IMR-90 (cell line): ENCODE measurements at regions not wholly inside any gene's neighbourhood (a gene's known extent, or its start where the extent isn't known, plus 50 kb on each side); places are given as distances from the start of the nearest gene placed in this dataset.

Experiments used
- ATAC-seq: fragments of 200-7000 bp; cut with Tn5 transposase; 2 replicates; pipeline ENCODE4 v1.9.1; 2020; ENCODE audit warnings: low read depth, mild to moderate bottlenecking, moderate library complexity
- BruUV-seq: library from RNA; stranded (reverse); fragments of 400-500 nt; replicated peaks from 2 replicates; lab custom pipeline; 2021; lab: Mats Ljungman, UMichigan
- CTCF ChIA-PET: fragments of 300-600 bp; formaldehyde crosslinking; extraction: SDS; loops from one replicate; lab custom pipeline; 2021; ENCODE audit warnings: antibody characterized with exemption; lab: Yijun Ruan, JAX
- POLR2A ChIA-PET: fragments of 300-600 bp; sonication (Branson Sonifier 250); formaldehyde crosslinking; loops from one replicate; lab custom pipeline; 2022; ENCODE audit warnings: antibody characterized with exemption; ENCODE audit not compliant: unreplicated experiment; lab: Charles Lee
- DNase-seq: peaks from one replicate; pipeline ENCODE4 v3.0.0; 2013
- H2AFZ ChIP-seq: replicated peaks from 2 replicates; pipeline ENCODE3; 2013; ENCODE audit warnings: low read length, mild to moderate bottlenecking; ENCODE audit not compliant: poor library complexity
- H2AK5ac ChIP-seq: 2 replicates; pipeline ENCODE4 v1.6.1; 2013; ENCODE audit warnings: low read depth, low read length, inconsistent platforms
- H2AK9ac ChIP-seq: replicated peaks from 2 replicates; pipeline ENCODE3; 2013; ENCODE audit warnings: mild to moderate bottlenecking, low read depth, low read length, moderate library complexity; ENCODE audit not compliant: poor library complexity
- H2BK120ac ChIP-seq: 2 replicates; pipeline ENCODE4 v1.6.1; 2013; ENCODE audit warnings: low read depth, low read length, inconsistent platforms
- H2BK15ac ChIP-seq: 3 replicates; pipeline ENCODE4 v1.6.1; 2013; ENCODE audit warnings: low read depth, low read length, inconsistent platforms
- H2BK20ac ChIP-seq: 2 replicates; pipeline ENCODE4 v1.6.1; 2013; ENCODE audit warnings: low read depth, mild to moderate bottlenecking, inconsistent platforms, low read length, moderate library complexity
- H2BK5ac ChIP-seq: 2 replicates; pipeline ENCODE4 v1.6.1; 2013; ENCODE audit warnings: mild to moderate bottlenecking, low read depth, low read length, inconsistent platforms; ENCODE audit not compliant: poor library complexity, severe bottlenecking
- H3K14ac ChIP-seq: replicated peaks from 2 replicates; pipeline ENCODE4 v1.6.1; 2013; ENCODE audit warnings: low read depth, low read length, inconsistent platforms
- H3K18ac ChIP-seq: 2 replicates; pipeline ENCODE4 v1.6.1; 2013; ENCODE audit warnings: low read depth, low read length, control low read depth
- H3K23ac ChIP-seq: 2 replicates; pipeline ENCODE4 v1.6.1; 2013; ENCODE audit warnings: low read depth, low read length, inconsistent platforms
- H3K27ac ChIP-seq: 2 replicates; pipeline ENCODE4 v1.5.1; 2013; ENCODE audit warnings: mild to moderate bottlenecking, control low read depth, low read length; ENCODE audit not compliant: insufficient read depth
- H3K27me3 ChIP-seq: 2 replicates; pipeline ENCODE4 v1.6.1; 2013; ENCODE audit warnings: low read length; ENCODE audit not compliant: control insufficient read depth, insufficient read depth
- H3K36me3 ChIP-seq: 2 replicates; pipeline ENCODE4 v1.6.1; 2013; ENCODE audit warnings: low read length, mixed read lengths; ENCODE audit not compliant: control insufficient read depth, insufficient read depth
- H3K4ac ChIP-seq: 2 replicates; pipeline ENCODE4 v1.6.1; 2013; ENCODE audit warnings: low read depth, low read length, inconsistent platforms
- H3K4me1 ChIP-seq: 2 replicates; pipeline ENCODE4 v1.6.1; 2013; ENCODE audit warnings: low read length, mixed read lengths; ENCODE audit not compliant: control insufficient read depth, insufficient read depth
- H3K4me2 ChIP-seq: 2 replicates; pipeline ENCODE4 v1.6.1; 2013; ENCODE audit warnings: low read depth, mild to moderate bottlenecking, control low read depth, low read length, moderate library complexity
- H3K4me3 ChIP-seq: 2 replicates; pipeline ENCODE4 v1.5.1; 2013; ENCODE audit warnings: low read depth, mild to moderate bottlenecking, control low read depth, low read length, moderate library complexity; ENCODE audit not compliant: insufficient read depth
- H3K56ac ChIP-seq: 2 replicates; pipeline ENCODE4 v1.6.1; 2013; ENCODE audit warnings: low read length, inconsistent platforms; ENCODE audit not compliant: insufficient read depth; ENCODE audit errors: extremely low read depth
- H3K79me1 ChIP-seq, 2 experiments: 2 replicates each; pipeline ENCODE4 v1.6.1; 2013; ENCODE audit warnings: low read length in 2 of 2, inconsistent platforms in 1 of 2, low read depth in 1 of 2
- H3K9ac ChIP-seq: 2 replicates; pipeline ENCODE4 v1.6.1; 2013; ENCODE audit warnings: low read depth, low read length, control low read depth
- H3K9me1 ChIP-seq: 2 replicates; pipeline ENCODE4 v1.6.1; 2013; ENCODE audit warnings: low read length, inconsistent platforms; ENCODE audit not compliant: insufficient read depth
- H3K9me3 ChIP-seq: 2 replicates; pipeline ENCODE4 v1.6.1; 2013; ENCODE audit warnings: low read length; ENCODE audit not compliant: control insufficient read depth, insufficient read depth
- H4K20me1 ChIP-seq: 2 replicates; pipeline ENCODE4 v1.6.1; 2013; ENCODE audit warnings: low read length, inconsistent platforms; ENCODE audit not compliant: insufficient read depth
- H4K5ac ChIP-seq: 2 replicates; pipeline ENCODE4 v1.6.1; 2013; ENCODE audit warnings: mild to moderate bottlenecking, low read depth, low read length, control low read depth
- H4K8ac ChIP-seq, 2 experiments: 2 replicates each; pipeline ENCODE4 v1.6.1; 2013; ENCODE audit warnings: low read depth in 2 of 2, low read length in 2 of 2, control low read depth in 1 of 2, inconsistent platforms in 1 of 2
- H4K91ac ChIP-seq: 2 replicates; pipeline ENCODE4 v1.6.1; 2013; ENCODE audit warnings: low read depth, low read length, inconsistent platforms; ENCODE audit not compliant: insufficient read depth
- MAZ ChIP-seq: IDR thresholded peaks from 2 replicates; pipeline ENCODE4 v1.6.1; 2012; ENCODE audit warnings: low read depth, mild to moderate bottlenecking, low read length, improper control_type of control experiment, moderate library complexity, borderline replicate concordance
- RAD21 ChIP-seq: IDR thresholded peaks from 2 replicates; pipeline ENCODE4 v1.6.1; 2012; ENCODE audit warnings: low read length, improper control_type of control experiment
- WGBS, 2 experiments: methylation state at CpG; one replicate each; pipeline versions ENCODE4 v1.1.5 to v1.1.7; 2013; ENCODE audit warnings: missing lambda C conversion rate in 2 of 2; ENCODE audit not compliant: insufficient read length in 1 of 2; ENCODE audit errors: extremely low coverage in 2 of 2; 5-methylcytosine and 5-hydroxymethylcytosine counted together
- dilution Hi-C: fragments of 300-500 bp; cut with HindIII; formaldehyde crosslinking; loops from one replicate; pipeline ENCODE4 v1.14.3; 2018; ENCODE audit warnings: low sequenced_read_pairs; ENCODE audit not compliant: unreplicated experiment
- in situ Hi-C: fragments of 300-500 bp; cut with MboI; formaldehyde crosslinking; loops from 3 replicates; pipeline ENCODE4 v1.14.3; 2019; ENCODE audit warnings: low sequenced_read_pairs, inconsistent platforms, mixed read lengths
- intact Hi-C: fragments of 100-400 bp; cut with micrococcal nuclease; formaldehyde crosslinking; loops from 2 replicates; pipeline ENCODE4 v1.10.0; 2022

- intact Hi-C loops = no loop called here
- no peak overlapping the region for H3K23ac ChIP-seq
- H3K18ac ChIP-seq = no peak overlapping the region
- peaks cover 2% of the 10 kb centered on the region; the same call in 1 of the 2 replicates for H3K27me3 ChIP-seq
- BruUV-seq = no TSS peak
- H2AK5ac ChIP-seq = no peak overlapping the region
- no peak overlapping the region for H2BK15ac ChIP-seq
- no peak overlapping the region for H3K4me3 ChIP-seq
- no peak overlapping the region for H3K56ac ChIP-seq
- H4K8ac ChIP-seq = no peak overlapping the region
- ChIA-PET CTCF (no interaction called here), POLR2A (no interaction called here)
- no peak for TF ChIP-seq MAZ
- TF ChIP-seq RAD21 = no peak
- in situ Hi-C loops = no loop called here
- H3K4me1 ChIP-seq = no peaks in the 10 kb centered on the region; the same call in 1 of the 2 replicates
- no peaks in the 10 kb centered on the region for H3K36me3 ChIP-seq
- H3K79me1 ChIP-seq = no peaks in the 10 kb centered on the region
- WGBS, 2 experiments = no CpG with 5 or more reads among the region's 1 CpG
- no peak overlapping the region for H2BK5ac ChIP-seq
- H3K9me3 ChIP-seq = no peaks in the 10 kb centered on the region
- H3K9me1 ChIP-seq = no peaks in the 10 kb centered on the region
- no peak overlapping the region for H4K91ac ChIP-seq
- no peak overlapping the region for H2AFZ ChIP-seq
- no peak overlapping the region for H3K27ac ChIP-seq
- ATAC-seq (no peak), DNase-seq (peak; percentile 6)
- no peak overlapping the region for H2AK9ac ChIP-seq
- no peak overlapping the region for H3K9ac ChIP-seq
- no peak overlapping the region for H3K14ac ChIP-seq
- H4K20me1 ChIP-seq = no peaks in the 10 kb centered on the region
- H2BK120ac ChIP-seq = no peak overlapping the region
- H2BK20ac ChIP-seq = no peak overlapping the region
- dilution Hi-C loops = no loop called here
- H3K4me2 ChIP-seq = no peak overlapping the region
- no peak overlapping the region for H3K4ac ChIP-seq
- H4K5ac ChIP-seq = no peak overlapping the region
Measured at GRCh38 chr3:124395584-124396338, 334.5 kb upstream of the UMPS start.
